Ectodermal cell (in vitro differentiated cells): ENCODE measurements at regions not wholly inside any gene's neighbourhood (a gene's known extent, or its start where the extent isn't known, plus 50 kb on each side); places are given as distances from the start of the nearest gene placed in this dataset.

Experiments
- H3K27ac ChIP-seq: 2 replicates; pipeline ENCODE4 v1.7.0; 2013; ENCODE audit warnings: mild to moderate bottlenecking, low read depth, low read length; ENCODE audit not compliant: insufficient read depth, poor library complexity, severe bottlenecking
- H3K27me3 ChIP-seq: 2 replicates; pipeline ENCODE4 v1.7.0; 2013; ENCODE audit warnings: mild to moderate bottlenecking, low read length; ENCODE audit not compliant: insufficient read depth, control insufficient read depth, poor library complexity, severe bottlenecking
- H3K36me3 ChIP-seq: one replicate; pipeline ENCODE4 v1.7.0; 2013; ENCODE audit warnings: low read length; ENCODE audit not compliant: control insufficient read depth, insufficient read depth
- H3K4me1 ChIP-seq: one replicate; pipeline ENCODE4 v1.7.0; 2013; ENCODE audit warnings: low read length; ENCODE audit not compliant: control insufficient read depth, insufficient read depth
- H3K4me3 ChIP-seq: 2 replicates; pipeline ENCODE4 v1.7.0; 2013; ENCODE audit warnings: low read depth, low read length, control low read depth; ENCODE audit not compliant: insufficient read depth
- H3K9me3 ChIP-seq: 2 replicates; pipeline ENCODE4 v1.7.0; 2013; ENCODE audit warnings: mild to moderate bottlenecking, low read length, moderate library complexity; ENCODE audit not compliant: control insufficient read depth
- WGBS, 2 experiments: methylation state at CpG; one replicate each; pipeline ENCODE4 v1.1.7; 2013; ENCODE audit warnings: missing lambda C conversion rate in 2 of 2; 5-methylcytosine and 5-hydroxymethylcytosine counted together

GRCh38 chr13:111555268-111555808 is 234.9 kb downstream of the TEX29 start:
- H3K4me3 ChIP-seq: no peak overlapping the region
- no peaks in the 10 kb centered on the region for H3K36me3 ChIP-seq
- no peaks in the 10 kb centered on the region for H3K4me1 ChIP-seq
- no peaks in the 10 kb centered on the region for H3K27me3 ChIP-seq
- 89 to 92% methylated on average over 10 of the region's 10 CpGs for WGBS, 2 experiments
- no peaks in the 10 kb centered on the region for H3K9me3 ChIP-seq
- no peak overlapping the region for H3K27ac ChIP-seq

DNA sequence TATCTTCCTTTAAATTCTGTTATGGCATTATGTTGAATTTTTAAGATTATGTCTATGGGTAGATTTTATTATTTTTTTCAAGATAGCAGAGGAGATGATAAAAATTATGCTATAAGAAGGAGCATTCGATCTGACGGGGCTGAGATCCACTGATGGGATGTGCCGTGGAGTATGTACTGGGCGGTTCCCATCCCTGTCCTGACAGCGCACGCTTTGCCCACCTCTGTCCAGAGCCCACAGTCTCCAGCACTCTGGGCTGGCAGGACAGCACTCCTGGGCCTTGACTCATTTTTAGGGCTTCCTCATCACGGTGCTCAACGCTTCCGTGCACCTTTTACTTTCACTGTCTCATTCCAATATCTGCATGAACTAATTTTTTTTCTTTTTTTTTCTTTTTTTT is 235.5 kb downstream of the TEX29 start:
- Histone ChIP-seq H3K9me3 (no peaks in the 10 kb centered on the region), H3K4me1 (no peaks in the 10 kb centered on the region), H3K27ac (no peak overlapping the region), H3K4me3 (no peak overlapping the region), H3K36me3 (no peaks in the 10 kb centered on the region), H3K27me3 (no peaks in the 10 kb centered on the region)
- WGBS, 2 experiments: 94 to 97% methylated on average over 9 of the region's 9 CpGs

DNA sequence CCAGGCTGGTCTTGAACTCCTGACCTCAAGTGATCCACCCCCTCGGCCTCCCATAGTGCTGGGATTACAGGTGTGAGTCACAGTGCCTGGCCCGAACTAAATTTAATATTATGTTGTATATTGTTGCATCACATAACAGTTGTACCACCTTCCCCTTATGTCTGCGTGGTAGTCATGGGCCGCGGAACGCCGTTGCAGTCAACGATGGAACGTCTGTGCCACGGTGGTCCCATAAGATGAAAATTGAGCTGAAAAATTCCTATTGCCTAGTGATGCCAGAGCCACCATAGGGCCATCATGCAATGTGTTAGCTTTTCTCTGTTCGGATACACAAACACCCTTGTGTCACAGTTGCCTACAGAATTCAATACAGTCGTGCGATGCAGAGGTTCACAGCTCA is 236.1 kb downstream of the TEX29 start:
- Histone ChIP-seq H3K27ac (no peak overlapping the region), H3K27me3 (no peaks in the 10 kb centered on the region), H3K9me3 (no peaks in the 10 kb centered on the region), H3K36me3 (no peaks in the 10 kb centered on the region), H3K4me1 (no peaks in the 10 kb centered on the region), H3K4me3 (no peak overlapping the region)
- 88 to 89% methylated on average over 12 to 13 of the region's 13 CpGs for WGBS, 2 experiments

GRCh38 chr13:111557921-111558699 is 237.7 kb downstream of the TEX29 start:
- 95% methylated on average over 19 of the region's 19 CpGs for WGBS, 2 experiments
- no peak overlapping the region for H3K4me3 ChIP-seq
- no peaks in the 10 kb centered on the region for H3K27me3 ChIP-seq
- no peaks in the 10 kb centered on the region for H3K9me3 ChIP-seq
- H3K27ac ChIP-seq: no peak overlapping the region
- H3K36me3 ChIP-seq: no peaks in the 10 kb centered on the region
- H3K4me1 ChIP-seq: no peaks in the 10 kb centered on the region

DNA sequence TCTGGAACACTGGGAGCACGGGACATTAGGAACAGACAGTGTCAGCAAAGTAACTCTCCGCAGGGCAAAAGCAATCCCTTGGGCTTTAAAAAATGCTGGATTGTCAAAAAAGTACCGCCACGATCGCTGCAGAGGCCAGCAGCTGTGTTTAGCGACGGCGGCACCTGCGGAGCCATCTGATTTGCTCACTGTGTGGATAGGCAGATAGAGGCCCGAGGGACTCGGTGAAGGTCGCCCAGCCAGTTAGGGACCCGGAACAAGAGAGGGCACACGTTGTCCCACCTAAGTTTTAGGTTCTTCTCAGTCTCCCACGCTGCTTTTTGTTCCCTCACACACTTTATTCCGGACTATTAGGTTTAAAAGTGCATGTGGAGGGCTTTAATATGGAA is 238.3 kb downstream of the TEX29 start:
- no peak overlapping the region for H3K4me3 ChIP-seq
- H3K9me3 ChIP-seq: no peaks in the 10 kb centered on the region
- 89 to 90% methylated on average over 15 to 16 of the region's 16 CpGs for WGBS, 2 experiments
- no peaks in the 10 kb centered on the region for H3K4me1 ChIP-seq
- H3K27me3 ChIP-seq: no peaks in the 10 kb centered on the region
- no peaks in the 10 kb centered on the region for H3K36me3 ChIP-seq
- no peak overlapping the region for H3K27ac ChIP-seq

GRCh38 chr13:111559612-111560403 is 239.4 kb downstream of the TEX29 start:
- Histone ChIP-seq H3K27ac (no peak overlapping the region), H3K27me3 (no peaks in the 10 kb centered on the region), H3K36me3 (no peaks in the 10 kb centered on the region), H3K9me3 (no peaks in the 10 kb centered on the region), H3K4me1 (no peaks in the 10 kb centered on the region), H3K4me3 (no peak overlapping the region)
- 67 to 70% methylated on average over 23 to 26 of the region's 26 CpGs for WGBS, 2 experiments

- H3K27ac ChIP-seq: no peak overlapping the region
- H3K27me3 ChIP-seq: no peaks in the 10 kb centered on the region
- no peaks in the 10 kb centered on the region for H3K4me1 ChIP-seq
- no peaks in the 10 kb centered on the region for H3K36me3 ChIP-seq
- H3K4me3 ChIP-seq: no peak overlapping the region
- WGBS, 2 experiments: 88 to 90% methylated on average over 16 of the region's 16 CpGs
- H3K9me3 ChIP-seq: no peaks in the 10 kb centered on the region
Measured at GRCh38 chr13:111561091-111561781, 240.8 kb downstream of the TEX29 start.

DNA sequence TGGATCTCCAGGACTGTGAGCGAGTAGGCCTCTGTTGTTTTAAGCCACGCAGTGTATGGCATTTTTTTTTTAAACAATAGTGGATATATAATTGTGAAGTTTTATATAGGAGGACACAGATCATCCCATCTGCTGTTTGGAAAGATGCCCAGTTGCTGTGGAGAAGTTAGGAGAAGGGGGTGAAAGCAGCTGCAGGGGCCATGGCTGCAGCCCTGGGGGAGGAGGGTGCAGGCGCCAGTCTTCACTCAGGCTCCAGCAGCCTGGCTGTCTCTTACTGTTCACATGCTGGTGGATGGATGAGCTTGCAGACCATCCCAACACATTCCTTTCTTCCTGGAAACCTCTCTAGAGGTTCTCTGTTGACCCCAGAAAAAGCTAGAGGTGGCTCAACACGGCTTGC is 242.3 kb downstream of the TEX29 start:
- Histone ChIP-seq H3K4me3 (no peak overlapping the region), H3K27ac (no peak overlapping the region), H3K9me3 (no peaks in the 10 kb centered on the region), H3K4me1 (no peaks in the 10 kb centered on the region), H3K27me3 (no peaks in the 10 kb centered on the region), H3K36me3 (no peaks in the 10 kb centered on the region)
- whole genome bisulfite sequencing, 2 experiments: 91 to 95% methylated on average over 4 of the region's 4 CpGs

DNA sequence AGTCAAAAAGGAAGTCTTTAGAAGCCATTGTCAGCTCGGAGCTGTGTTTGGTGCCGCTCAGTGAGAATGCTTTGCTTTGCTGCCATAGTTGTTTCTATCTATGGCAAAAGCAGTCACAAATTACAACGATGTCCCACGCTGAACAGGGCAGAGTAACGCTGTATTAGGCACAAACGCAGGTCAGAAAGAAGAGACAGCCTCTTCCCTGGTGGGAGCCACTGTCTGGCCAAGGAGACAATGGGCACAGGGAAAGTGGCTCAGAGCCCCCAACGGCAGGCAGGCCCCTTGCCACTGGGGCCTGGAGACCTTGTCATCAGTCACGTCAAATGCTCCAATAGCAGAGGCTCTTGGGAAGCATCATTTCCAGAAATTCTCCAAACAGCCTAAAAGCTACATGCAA is 244.2 kb downstream of the TEX29 start:
- Histone ChIP-seq H3K4me1 (no peaks in the 10 kb centered on the region), H3K9me3 (no peaks in the 10 kb centered on the region), H3K36me3 (no peaks in the 10 kb centered on the region), H3K27me3 (no peaks in the 10 kb centered on the region), H3K27ac (no peak overlapping the region), H3K4me3 (no peak overlapping the region)
- 78% methylated on average over 8 of the region's 8 CpGs for WGBS, 2 experiments

GRCh38 chr13:111565400-111565799 is 245.0 kb downstream of the TEX29 start:
- no peaks in the 10 kb centered on the region for H3K36me3 ChIP-seq
- H3K9me3 ChIP-seq: no peaks in the 10 kb centered on the region
- WGBS, 2 experiments: 84 to 86% methylated on average over 10 of the region's 10 CpGs
- H3K4me1 ChIP-seq: no peaks in the 10 kb centered on the region
- no peaks in the 10 kb centered on the region for H3K27me3 ChIP-seq
- no peak overlapping the region for H3K4me3 ChIP-seq
- no peak overlapping the region for H3K27ac ChIP-seq
